ENCODE measurements at regions not wholly inside any gene's neighbourhood (a gene's known extent, or its start where the extent isn't known, plus 50 kb on each side); places are given as distances from the start of the nearest gene placed in this dataset.
"Not testable (repeated sequence)": the region's sequence is repeated elsewhere in the genome, so short reads cannot be mapped to it uniquely, and the experiment has no call there.

DNA sequence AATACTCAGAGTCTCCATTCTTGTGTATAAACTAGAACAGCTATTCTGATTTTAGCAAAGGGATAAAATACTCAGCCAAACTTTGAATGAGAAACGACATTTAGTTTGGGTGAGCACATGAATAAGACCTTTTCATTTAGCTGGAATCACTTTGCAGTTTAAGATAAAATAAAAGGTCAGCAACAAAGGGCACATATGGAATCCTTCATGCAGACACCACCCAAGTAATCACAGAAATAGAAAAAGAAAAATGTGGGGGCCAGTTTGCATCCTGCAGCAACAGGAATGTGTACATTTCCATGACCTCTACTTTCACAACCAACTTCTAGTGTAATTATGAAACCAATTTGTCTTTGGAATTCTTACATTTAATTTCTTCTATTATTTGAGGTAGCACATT lies 1637.4 kb downstream of the PCDH9 start:
- DNase-seq (ENCODE audit: insufficient read length, low spot score) (no peak), FAIRE-seq (no peak)
- no peak for TF ChIP-seq POLR2A (IDR thresholded peaks at IDR 0.05; ENCODE audit: low read depth, low read length)

DNA sequence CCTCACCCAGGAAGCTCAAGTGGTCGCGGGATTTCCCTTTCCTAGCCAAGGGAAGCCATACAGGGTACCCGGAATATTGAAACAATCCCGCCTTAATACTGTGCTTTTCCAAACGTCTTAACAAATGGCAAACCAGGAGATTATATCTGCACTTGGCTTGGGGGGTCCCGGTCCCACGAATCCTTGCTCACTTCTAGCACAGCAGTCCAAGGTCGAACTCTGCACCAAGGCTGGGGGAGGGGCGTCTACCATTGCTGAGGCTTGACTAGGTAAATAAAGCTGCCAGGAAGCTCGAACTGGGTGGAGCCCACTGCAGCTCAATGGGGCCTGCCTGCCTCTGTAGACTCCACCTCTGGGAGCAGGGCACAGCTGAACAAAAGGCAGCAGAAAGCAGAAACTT lies 1644.8 kb downstream of the PCDH9 start:
- FAIRE-seq: no peak
- DNase-seq (ENCODE audit: insufficient read length, low spot score): no peak
- no peak for TF ChIP-seq POLR2A (IDR thresholded peaks at IDR 0.05; ENCODE audit: low read depth, low read length)

DNA sequence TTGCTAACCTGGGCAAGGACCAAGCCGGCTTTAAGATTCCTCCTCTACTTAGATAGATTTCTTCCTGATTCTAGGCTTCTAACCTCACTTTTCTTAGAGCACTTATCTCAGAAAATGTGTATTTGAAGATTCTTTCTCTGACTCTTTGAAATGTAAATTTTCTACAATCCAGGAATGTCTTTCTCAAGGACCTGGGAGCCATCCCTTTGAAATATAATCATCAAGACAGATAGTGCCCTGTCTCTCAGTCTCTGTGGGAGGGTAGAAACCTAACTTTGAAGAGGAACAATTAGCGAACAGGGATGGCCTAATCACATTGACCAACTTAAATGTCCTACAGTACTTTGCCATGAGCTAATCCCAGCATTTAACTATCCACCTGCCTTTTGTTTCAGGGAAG lies 1646.0 kb downstream of the PCDH9 start:
- FAIRE-seq (no peak), DNase-seq (ENCODE audit: insufficient read length, low spot score) (no peak)
- no peak for TF ChIP-seq POLR2A (IDR thresholded peaks at IDR 0.05; ENCODE audit: low read depth, low read length)

DNA sequence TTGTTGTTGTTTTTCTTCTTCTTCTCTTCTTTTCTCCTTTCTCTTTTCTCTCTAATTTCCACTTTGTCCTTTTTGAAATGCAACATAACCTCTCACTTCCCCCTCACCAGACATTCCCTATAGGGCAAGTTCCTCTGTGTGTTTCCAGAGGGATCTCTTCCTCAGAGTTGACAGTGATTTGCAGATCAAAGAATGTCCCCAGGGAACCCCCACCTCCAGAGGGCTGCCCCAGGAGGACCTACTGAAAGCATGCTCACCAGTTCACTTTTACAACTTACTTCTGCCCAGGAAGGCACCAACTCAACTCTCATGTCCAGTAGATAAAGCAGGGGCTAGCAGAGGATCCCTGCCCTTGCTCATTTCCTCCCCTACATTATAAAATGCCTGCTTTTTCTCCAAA lies 1648.0 kb downstream of the PCDH9 start:
- TF ChIP-seq POLR2A (IDR thresholded peaks at IDR 0.05; ENCODE audit: low read depth, low read length): no peak
- DNase-seq (ENCODE audit: insufficient read length, low spot score) (no peak), FAIRE-seq (no peak)

DNA sequence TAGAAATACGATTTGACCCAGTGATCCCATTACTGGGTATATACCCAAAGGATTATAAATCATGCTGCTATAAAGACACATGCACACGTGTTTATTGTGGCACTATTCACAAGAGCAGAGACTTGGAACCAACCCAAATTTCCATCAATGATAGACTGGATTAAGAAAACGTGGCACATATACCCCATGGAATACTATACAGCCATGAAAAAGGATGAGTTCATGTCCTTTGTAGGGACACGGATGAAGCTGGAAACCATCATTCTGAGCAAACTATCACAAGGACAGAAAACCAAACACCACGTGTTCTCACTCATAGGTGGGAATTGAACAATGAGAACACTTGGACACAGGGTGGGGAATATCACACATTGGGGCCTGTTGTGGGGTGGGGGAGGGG lies 1665.6 kb downstream of the PCDH9 start:
- FAIRE-seq; DNase-seq (ENCODE audit: insufficient read length, low spot score): not testable (repeated sequence)

DNA sequence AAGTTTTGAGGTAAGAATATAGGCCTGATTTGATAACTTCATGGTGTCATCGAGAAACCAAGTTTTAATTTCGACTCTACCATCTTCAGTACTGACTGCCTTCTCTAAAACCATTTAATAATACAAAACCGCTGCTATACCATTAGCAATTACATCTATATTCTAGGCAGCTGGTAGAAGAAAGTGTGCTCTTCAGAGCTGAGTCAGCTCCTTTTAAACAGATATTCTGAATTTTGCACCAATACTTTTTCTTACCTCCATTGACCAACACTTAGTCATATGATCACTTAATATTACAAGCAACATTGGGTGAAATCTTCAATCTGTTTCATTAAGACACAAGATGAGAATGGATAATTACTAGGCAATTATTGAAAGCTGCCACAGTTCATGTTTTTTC lies 1667.8 kb downstream of the PCDH9 start:
- FAIRE-seq (no peak), DNase-seq (ENCODE audit: insufficient read length, low spot score) (no peak)
- TF ChIP-seq POLR2A (IDR thresholded peaks at IDR 0.05; ENCODE audit: low read depth, low read length): no peak

DNA sequence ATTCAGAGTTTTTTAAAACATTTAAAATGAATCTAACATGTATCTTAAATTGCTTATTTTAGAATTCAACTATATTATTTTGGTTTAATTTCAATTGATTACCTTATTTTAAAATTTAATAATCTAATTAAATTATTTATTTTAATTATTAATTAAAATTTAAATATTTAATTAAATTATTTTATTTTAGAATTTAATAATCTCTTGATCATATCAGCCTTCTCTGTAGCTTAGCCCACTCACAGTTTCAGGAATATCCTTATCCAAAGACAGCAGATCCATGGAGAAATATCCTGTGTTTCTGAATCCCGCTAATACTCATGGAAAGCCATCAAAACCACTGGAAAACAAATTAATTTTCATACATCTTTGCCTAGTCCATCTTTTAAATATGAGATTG lies 1669.2 kb downstream of the PCDH9 start:
- no peak for FAIRE-seq
- no peak for DNase-seq (ENCODE audit: insufficient read length, low spot score)
- TF ChIP-seq POLR2A (IDR thresholded peaks at IDR 0.05; ENCODE audit: low read depth, low read length): no peak

DNA sequence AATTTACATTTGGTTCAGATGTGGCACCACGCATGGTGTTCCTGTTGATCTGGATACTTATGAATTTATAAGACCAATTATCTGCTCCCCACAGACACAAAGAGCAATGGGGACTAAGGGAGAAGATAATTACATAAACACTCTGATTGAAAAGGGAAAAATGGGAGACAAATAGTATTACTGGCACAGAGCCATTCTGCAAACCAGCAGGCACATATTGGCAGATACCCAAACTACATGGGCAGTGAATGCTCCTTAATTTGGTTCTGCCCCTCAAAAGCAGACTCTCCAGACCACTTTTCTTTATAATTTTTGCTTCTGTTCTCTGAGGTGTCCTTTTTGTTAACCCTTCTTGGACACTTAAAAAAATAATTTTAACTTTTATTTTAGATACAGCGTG lies 1674.2 kb downstream of the PCDH9 start:
- TF ChIP-seq POLR2A (IDR thresholded peaks at IDR 0.05; ENCODE audit: low read depth, low read length): no peak
- DNase-seq (ENCODE audit: insufficient read length, low spot score): no peak
- FAIRE-seq: no peak

DNA sequence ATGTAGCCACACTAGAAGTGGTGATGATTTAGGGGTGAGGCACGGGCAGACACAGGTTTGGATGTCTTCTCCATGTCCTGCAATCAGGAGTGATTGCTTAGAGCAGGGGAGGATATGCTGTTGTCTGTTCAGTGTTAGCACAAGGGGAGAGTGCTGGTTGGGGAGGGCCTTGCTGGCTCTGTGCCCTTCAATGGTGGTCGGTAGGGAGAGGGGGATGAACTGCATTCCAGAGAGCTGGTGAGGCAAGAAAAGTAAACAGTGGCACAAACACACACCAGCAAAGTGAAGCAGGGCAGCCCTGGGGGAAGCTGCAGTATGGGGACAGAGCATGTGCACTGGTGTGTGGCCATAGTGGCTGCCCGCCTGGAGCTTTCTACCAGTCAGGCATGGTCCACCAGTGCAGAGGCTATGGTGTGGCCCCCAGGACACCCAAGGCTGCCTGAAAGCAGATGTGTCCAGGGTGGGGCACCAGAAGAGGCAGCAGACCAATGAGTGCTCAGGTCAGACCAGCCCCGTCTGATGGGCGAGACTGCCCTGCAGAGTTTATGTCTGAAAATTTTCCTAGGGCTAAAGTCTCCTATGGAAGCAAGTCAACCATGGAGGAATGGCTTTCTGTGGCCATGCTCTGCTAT lies 1676.9 kb downstream of the PCDH9 start:
- no peak for TF ChIP-seq POLR2A (IDR thresholded peaks at IDR 0.05; ENCODE audit: low read depth, low read length)
- DNase-seq (ENCODE audit: insufficient read length, low spot score) (no peak), FAIRE-seq (no peak)

DNA sequence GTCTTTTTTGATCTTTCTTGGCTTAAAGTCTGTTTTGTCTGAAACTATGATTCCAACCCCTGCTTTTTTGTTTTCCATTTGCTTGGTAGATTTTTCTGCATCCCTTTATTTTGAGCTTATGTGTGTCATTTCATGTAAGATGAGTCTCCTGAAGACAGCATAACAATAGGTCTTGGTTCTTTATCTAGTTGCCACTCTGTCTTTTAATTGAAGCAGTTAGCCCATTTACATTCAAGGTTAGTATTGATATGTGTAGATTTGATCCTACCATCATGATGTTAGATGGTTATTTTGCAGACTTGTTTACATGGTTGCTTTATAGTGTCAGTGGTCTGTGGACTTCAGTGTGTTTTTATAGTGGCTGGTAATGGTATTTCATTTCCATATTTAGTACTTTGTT lies 1678.9 kb downstream of the PCDH9 start:
- FAIRE-seq (no peak), DNase-seq (ENCODE audit: insufficient read length, low spot score) (no peak)
- TF ChIP-seq POLR2A (IDR thresholded peaks at IDR 0.05; ENCODE audit: low read depth, low read length): no peak

DNA sequence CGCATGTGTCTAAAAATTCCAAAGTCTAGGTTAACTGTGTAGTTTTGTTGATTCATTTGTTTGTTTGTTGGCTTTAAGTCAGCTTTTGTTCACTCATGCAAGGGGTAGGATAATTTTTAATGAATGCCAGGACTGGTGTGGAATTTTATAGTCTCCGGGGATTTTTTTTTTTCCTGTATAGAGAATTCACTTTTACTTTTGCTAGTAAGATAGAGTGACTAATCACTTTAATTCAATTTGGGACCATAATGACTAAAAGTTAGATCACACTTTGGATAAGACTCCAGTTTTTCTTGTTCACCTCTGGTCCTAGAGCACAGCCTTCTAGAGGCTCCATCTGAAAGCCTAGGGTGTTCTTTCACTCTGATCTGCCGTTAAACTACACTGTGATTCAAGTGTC lies 1690.0 kb downstream of the PCDH9 start:
- no peak for DNase-seq (ENCODE audit: insufficient read length, low spot score)
- FAIRE-seq: peak; percentile 11
- TF ChIP-seq POLR2A (IDR thresholded peaks at IDR 0.05; ENCODE audit: low read depth, low read length): no peak

DNA sequence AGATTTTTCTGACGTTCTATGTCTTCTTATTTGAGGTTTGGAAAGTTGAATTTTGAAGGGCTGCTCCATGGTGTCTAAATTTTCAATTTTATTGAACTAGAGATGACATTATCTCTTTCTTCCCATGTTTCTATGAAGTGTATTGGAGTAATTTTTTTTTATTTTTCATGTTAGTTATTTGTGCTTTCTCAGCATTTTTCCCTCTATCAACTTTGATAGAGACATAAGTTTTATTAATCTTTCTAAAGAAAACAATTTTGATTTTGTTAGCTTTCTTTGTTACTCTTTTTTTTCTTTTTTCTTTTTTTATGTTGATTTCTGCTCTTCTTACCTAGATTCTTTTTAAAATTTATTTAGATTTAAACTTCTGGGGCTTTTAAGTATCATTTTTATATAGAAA lies 1694.8 kb downstream of the PCDH9 start:
- FAIRE-seq: no peak
- no peak for DNase-seq (ENCODE audit: insufficient read length, low spot score)
- TF ChIP-seq POLR2A (IDR thresholded peaks at IDR 0.05; ENCODE audit: low read depth, low read length): no peak

DNA sequence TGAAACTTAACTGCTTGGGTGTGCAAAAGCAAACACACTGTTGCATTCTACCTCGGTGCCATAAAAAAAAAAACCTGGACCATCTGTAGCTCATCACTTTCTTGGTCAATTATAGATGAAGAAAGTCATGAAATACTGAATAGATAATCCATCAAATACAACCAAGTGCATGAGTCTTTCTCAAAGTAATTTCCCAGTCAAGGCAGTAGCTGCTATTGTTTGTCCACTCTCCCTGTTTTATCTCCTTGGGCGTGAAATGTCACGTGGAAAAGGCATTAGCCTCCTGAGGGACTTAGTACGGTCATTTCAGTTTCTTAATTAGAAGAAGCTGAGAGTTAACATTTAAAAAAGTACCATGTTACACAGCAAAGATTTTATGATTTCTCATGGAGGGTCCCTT lies 1697.9 kb downstream of the PCDH9 start:
- no peak for TF ChIP-seq POLR2A (IDR thresholded peaks at IDR 0.05; ENCODE audit: low read depth, low read length)
- DNase-seq (ENCODE audit: insufficient read length, low spot score): no peak
- no peak for FAIRE-seq

DNA sequence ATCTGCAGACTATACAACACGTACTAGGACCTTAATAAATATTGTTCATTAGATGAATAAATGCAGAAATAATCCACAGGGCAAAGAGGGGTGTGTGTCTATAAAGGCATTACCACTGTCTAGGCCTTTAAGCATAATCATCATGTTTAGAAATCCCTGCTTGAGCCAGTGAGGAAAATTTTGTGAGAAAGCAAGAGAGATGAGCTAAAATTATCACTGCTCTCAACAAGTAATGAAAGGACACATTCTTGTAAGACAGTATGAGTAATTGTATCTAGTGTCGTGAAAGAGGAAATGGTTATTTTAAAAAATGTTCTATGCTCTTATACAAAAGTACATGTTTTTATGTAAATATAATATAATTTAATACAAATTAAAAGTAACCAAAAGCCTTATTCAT lies 1699.4 kb downstream of the PCDH9 start:
- FAIRE-seq (no peak), DNase-seq (ENCODE audit: insufficient read length, low spot score) (no peak)
- TF ChIP-seq POLR2A (IDR thresholded peaks at IDR 0.05; ENCODE audit: low read depth, low read length): no peak

DNA sequence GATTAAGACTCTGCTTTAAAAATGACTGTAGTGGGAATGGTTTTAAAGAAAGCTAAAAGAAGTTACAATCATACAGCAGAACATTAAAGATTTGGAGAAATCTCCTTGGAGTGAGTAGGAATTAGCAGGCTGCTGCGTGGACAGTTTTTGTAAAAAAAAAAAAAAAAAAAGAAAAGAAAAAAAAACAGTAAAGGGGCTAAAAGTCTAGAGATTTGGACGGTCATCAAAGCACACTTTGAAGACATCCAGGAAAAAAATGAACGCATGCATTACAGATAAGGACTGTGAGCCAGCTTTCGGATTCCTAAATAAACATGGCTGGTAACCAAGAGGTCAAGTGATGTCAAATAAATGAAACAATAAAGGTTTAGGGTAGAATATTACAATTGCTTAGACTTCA lies 1700.6 kb downstream of the PCDH9 start:
- FAIRE-seq: no peak
- no peak for TF ChIP-seq POLR2A (IDR thresholded peaks at IDR 0.05; ENCODE audit: low read depth, low read length)
- no peak for DNase-seq (ENCODE audit: insufficient read length, low spot score)

DNA sequence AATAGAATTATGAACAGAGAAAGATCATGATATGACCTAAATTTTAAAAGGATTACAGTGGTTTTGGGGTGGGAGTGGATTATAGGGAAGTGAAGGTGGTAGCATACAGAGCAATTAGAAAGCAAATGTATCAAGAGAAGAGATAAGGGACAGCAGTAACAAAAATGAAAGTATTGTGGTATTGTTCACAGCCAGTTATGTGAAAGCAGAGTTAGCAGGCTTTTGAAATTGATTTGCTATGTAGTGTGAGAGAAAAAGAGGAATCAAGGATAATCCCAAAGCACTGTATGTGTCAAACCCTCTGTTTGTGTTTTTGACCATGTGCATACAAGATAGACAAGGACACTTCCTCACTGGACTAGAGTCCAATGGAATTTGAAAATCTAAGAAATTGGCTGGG lies 1721.4 kb downstream of the PCDH9 start:
- FAIRE-seq: no peak
- no peak for DNase-seq (ENCODE audit: insufficient read length, low spot score)
- TF ChIP-seq POLR2A (IDR thresholded peaks at IDR 0.05; ENCODE audit: low read depth, low read length): no peak

Measured in H54 (cell line).